BE2C (cell line): ENCODE measurements at regions not wholly inside any gene's neighbourhood (a gene's known extent, or its start where the extent isn't known, plus 50 kb on each side); places are given as distances from the start of the nearest gene placed in this dataset.

ENCODE experiments used
- DNase-seq: peaks from one replicate; pipeline ENCODE4 v3.0.0-alpha.2; 2020
- H3K27me3 ChIP-seq: fragments of 250-450 bp; sonication (Bioruptor Pico); 2 replicates; pipeline ENCODE4 v1.5.1; 2020; ENCODE audit warnings: mild to moderate bottlenecking
- H3K36me3 ChIP-seq: fragments of 250-450 bp; sonication (Bioruptor Pico); 2 replicates; pipeline ENCODE4 v1.5.1; 2020; ENCODE audit warnings: mild to moderate bottlenecking
- H3K4me1 ChIP-seq: fragments of 250-450 bp; sonication (Bioruptor Pico); 2 replicates; pipeline ENCODE4 v1.5.1; 2020
- H3K4me3 ChIP-seq: 2 replicates; pipeline ENCODE4 v1.5.1; 2011; ENCODE audit warnings: low read depth, low read length
- H3K9me3 ChIP-seq: fragments of 250-450 bp; sonication (Bioruptor Pico); 2 replicates; pipeline ENCODE4 v1.5.1; 2020
- CTCF ChIP-seq: IDR thresholded peaks from 2 replicates; pipeline ENCODE4 v1.5.1; 2012; ENCODE audit warnings: mild to moderate bottlenecking, low read depth, low read length

DNA sequence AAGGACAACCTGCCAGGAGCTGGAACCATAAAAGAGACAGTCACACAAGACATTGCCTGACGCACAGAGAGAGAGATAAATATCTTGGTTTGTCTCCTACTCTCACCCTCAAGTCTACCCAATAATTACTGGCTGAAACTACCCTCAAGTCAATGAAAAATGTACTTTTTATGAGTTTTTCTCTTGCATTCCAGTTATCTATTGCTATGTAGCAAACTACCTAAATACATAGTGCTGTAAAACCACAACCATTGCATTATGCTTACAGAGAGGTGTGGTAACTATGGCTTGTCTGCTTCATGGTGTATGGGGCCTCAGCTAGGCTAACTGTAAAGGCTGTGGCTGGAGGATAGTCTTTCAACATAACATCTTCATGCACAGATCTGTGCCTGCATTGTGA lies 247.8 kb downstream of the HAO1 start:
- no peak for DNase-seq
- TF ChIP-seq CTCF: no peak
- H3K27me3 ChIP-seq: no peaks in the 10 kb centered on the region; the same call in 1 of the 2 replicates

GRCh38 chr20:7693761-7694160 lies 246.5 kb downstream of the HAO1 start:
- no peaks in the 10 kb centered on the region for H3K4me1 ChIP-seq
- H3K4me3 ChIP-seq: no peak overlapping the region
- no peaks in the 10 kb centered on the region for H3K36me3 ChIP-seq
- DNase-seq: no peak
- H3K9me3 ChIP-seq: no peaks in the 10 kb centered on the region
- H3K27me3 ChIP-seq: no peaks in the 10 kb centered on the region; the same call in 1 of the 2 replicates
- no peak for TF ChIP-seq CTCF

More for the DNA sequence above, 247.8 kb downstream of the HAO1 start:
- no peaks in the 10 kb centered on the region for H3K4me1 ChIP-seq
- no peak overlapping the region for H3K4me3 ChIP-seq
- H3K36me3 ChIP-seq: no peaks in the 10 kb centered on the region
- H3K9me3 ChIP-seq: no peaks in the 10 kb centered on the region

DNA sequence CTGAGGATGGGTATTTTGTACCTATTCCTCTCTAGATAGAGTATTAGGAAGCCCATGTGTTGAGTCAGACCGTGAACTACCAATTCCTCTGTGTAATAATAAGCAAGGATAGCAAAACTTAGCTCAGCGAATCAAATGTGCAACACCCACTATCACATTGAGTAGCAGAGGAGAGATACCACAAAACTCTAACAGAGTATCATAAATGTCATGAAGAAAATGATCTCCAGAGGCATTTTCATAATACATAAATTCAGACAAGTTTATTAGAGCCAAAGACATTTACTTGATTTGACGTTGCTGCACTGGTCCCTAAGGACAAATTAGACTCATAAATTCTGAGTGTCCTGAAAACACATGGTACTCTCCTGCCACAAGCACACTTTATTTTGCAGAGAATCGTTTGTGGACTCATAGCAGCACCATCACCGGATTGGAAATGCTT lies 245.2 kb downstream of the HAO1 start:
- no peak for DNase-seq
- no peaks in the 10 kb centered on the region for H3K9me3 ChIP-seq
- no peak for TF ChIP-seq CTCF
- H3K27me3 ChIP-seq: no peaks in the 10 kb centered on the region; the same call in 1 of the 2 replicates
- H3K4me1 ChIP-seq: no peaks in the 10 kb centered on the region
- H3K4me3 ChIP-seq: no peak overlapping the region
- no peaks in the 10 kb centered on the region for H3K36me3 ChIP-seq

- no peaks in the 10 kb centered on the region for H3K9me3 ChIP-seq
- no peaks in the 10 kb centered on the region; the same call in 1 of the 2 replicates for H3K27me3 ChIP-seq
- no peaks in the 10 kb centered on the region for H3K4me1 ChIP-seq
- no peaks in the 10 kb centered on the region for H3K36me3 ChIP-seq
- TF ChIP-seq CTCF: no peak
- no peak for DNase-seq
- H3K4me3 ChIP-seq: no peak overlapping the region
Observed at GRCh38 chr20:7695635-7696034, 244.6 kb downstream of the HAO1 start.

GRCh38 chr20:7696311-7696710 lies 243.9 kb downstream of the HAO1 start:
- no peaks in the 10 kb centered on the region for H3K4me1 ChIP-seq

GRCh38 chr20:7702141-7702540 lies 238.1 kb downstream of the HAO1 start:
- DNase-seq: no peak
- Histone ChIP-seq H3K9me3 (no peaks in the 10 kb centered on the region), H3K4me3 (no peak overlapping the region), H3K36me3 (no peaks in the 10 kb centered on the region), H3K4me1 (no peaks in the 10 kb centered on the region), H3K27me3 (no peaks in the 10 kb centered on the region; the same call in 1 of the 2 replicates)
- TF ChIP-seq CTCF: no peak

More at GRCh38 chr20:7696311-7696710, 243.9 kb downstream of the HAO1 start:
- Histone ChIP-seq H3K36me3 (no peaks in the 10 kb centered on the region), H3K9me3 (no peaks in the 10 kb centered on the region), H3K27me3 (no peaks in the 10 kb centered on the region; the same call in 1 of the 2 replicates), H3K4me3 (no peak overlapping the region)
- no peak for DNase-seq
- TF ChIP-seq CTCF: no peak
